Dedifferentiated amniotic fluid mesenchymal stem cell (primary cell): ENCODE measurements at regions not wholly inside any gene's neighbourhood (a gene's known extent, or its start where the extent isn't known, plus 50 kb on each side); places are given as distances from the start of the nearest gene placed in this dataset.
A peak's percentile ranks its signal among the peaks of the same experiment; 100 is the strongest.

ENCODE experiments used
- DNase-seq: peaks from one replicate; pipeline ENCODE4 v3.0.0-alpha.2; 2016; ENCODE audit errors: extremely low spot score

GRCh38 chr6:112717856-112718255 lies 370.7 kb downstream of the RFPL4B start:
- no peak for DNase-seq

- no peak for DNase-seq
Observed at GRCh38 chr6:112725541-112726085, 378.5 kb downstream of the RFPL4B start.

DNA sequence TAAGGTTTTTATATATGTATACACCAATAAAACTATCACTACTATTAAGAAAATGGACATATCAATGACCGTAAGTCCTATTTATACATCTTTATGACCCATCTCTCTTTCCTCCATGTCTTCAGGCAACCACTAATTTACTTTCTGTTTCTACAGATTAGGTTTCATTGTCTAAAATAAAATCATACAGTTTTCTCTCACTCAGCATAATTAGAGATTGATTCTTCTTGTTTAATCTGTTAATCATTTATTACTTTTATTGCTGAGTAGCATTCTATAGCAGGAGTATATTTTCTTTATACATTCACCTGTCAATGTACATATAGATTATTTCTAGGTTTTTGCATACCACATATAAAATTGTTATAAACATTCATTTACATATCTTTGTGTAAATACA lies 388.0 kb downstream of the RFPL4B start:
- DNase-seq, result no peak

GRCh38 chr6:112739766-112740165 lies 392.6 kb downstream of the RFPL4B start:
- no peak for DNase-seq

GRCh38 chr6:112743323-112743722 lies 396.2 kb downstream of the RFPL4B start:
- DNase-seq, result no peak

GRCh38 chr6:112744827-112745226 lies 397.7 kb downstream of the RFPL4B start:
- peak; percentile 34 for DNase-seq

- no peak for DNase-seq
Observed at GRCh38 chr6:112745765-112746164, 398.6 kb downstream of the RFPL4B start.

DNA sequence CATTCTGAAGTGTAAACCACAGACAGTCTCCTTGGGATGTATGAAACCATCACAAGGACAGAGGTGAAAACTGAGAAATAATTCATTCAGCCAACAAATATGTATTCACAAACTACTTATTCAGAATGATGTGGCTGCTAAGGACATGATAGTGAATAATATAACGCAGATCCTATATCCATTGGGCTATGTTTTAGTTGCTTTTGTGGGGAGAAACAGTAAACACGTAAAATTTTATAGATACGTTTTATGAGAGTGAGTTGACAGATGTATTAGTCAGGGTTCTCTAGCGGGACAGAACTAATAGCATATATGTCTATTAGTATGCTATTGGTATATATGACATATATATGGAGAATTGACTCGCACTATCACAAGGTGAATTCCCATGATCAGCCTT lies 402.5 kb downstream of the RFPL4B start:
- no peak for DNase-seq

DNA sequence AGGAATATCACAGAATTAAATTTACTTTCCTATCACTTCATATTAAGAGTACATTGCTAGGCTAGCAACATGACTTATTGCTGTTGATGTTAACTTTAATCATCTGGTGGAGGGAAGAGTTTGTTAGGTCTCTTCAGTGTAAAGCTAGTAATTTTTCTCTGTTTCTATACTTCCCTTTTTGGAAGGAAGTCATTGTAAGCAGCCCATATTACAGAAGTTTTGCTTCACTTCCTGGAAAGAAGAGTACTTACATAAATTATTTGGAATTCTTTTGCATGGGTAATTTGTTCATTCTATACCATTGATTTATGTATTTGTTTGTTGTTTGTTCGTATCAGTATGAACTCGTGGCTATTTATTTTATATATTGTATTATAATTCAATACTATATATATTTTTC lies 405.2 kb downstream of the RFPL4B start:
- no peak for DNase-seq

GRCh38 chr6:112752791-112753190 lies 405.7 kb downstream of the RFPL4B start:
- no peak for DNase-seq

DNA sequence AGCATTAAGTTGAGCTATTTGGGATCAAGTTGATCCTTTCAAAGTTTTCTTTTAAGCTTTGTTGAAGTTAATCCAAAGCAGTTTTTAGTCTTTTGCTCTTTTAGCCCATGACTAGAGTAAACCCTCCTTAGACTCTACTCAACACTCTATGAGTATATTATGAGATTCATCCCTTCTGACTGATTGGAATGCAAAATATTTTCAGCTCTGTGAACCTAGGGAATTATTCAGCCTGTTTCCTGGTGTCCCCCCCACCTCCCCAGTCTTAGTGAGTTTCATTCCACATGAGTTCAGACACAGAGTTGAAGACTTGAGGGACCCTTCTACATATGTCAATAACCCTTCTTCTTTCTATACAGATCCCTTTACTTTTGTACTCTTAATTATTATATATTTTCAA lies 413.7 kb downstream of the RFPL4B start:
- no peak for DNase-seq

DNA sequence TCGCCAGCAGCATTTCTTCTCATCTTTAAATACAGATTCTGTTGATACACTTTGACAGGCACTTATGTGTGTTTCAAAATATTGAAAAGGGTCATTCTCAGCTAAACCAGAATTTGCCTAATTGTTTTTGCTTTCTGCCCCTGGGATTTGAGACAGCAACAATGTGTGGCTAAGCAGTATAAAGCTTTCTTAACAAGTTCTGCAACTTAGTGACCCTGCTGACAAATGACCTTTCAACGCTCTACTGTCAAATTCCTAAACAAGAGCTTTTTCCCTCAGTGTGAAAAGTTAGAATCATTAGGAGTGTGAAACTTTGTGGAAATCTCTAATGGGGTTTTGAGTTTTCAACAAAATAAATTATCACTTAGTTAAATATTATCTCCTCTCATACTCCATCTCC lies 414.6 kb downstream of the RFPL4B start:
- DNase-seq, result no peak

- no peak for DNase-seq
Observed at GRCh38 chr6:112764377-112764776, 417.2 kb downstream of the RFPL4B start.

GRCh38 chr6:112770308-112770707 lies 423.2 kb downstream of the RFPL4B start:
- no peak for DNase-seq

DNA sequence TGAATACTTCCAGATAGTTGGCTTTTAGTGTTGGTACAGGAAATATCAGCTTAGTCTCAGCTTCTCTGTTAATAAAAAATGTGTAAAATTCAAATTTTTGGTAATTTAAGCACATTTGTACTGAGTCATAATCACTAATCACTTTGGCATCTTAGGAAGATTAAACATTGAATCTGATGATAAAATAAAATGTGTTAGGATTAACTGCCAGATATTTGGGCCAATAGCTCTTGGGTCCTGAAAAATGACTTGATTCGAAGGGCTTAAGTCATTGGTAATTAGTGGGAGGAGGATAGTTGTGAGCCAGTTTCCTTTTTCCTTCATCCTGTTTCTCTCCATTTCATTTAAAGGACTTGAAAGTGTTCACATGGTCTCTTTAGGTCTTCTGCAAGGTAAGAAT lies 426.1 kb downstream of the RFPL4B start:
- no peak for DNase-seq

DNA sequence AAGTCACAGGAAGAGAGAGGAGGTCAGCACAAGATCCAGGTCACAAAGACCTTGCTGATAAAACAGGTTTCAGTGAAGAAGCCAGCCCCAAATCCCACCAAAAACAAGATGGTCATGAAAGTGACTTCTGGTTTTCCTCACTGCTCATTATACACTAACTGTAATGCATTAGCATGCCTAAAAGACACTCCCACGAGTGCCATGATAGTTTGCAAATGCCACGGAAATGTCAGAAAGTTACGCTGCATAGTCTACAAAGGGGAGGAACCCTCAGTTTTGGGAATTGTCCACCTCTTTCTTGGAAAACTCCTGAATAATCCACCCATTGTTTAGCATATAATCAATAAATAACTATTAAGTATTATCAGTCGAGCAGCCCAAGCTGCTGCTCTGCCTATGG lies 427.2 kb downstream of the RFPL4B start:
- no peak for DNase-seq

- DNase-seq, result peak; percentile 76
Observed at GRCh38 chr6:112780498-112781096, 433.5 kb downstream of the RFPL4B start.

DNA sequence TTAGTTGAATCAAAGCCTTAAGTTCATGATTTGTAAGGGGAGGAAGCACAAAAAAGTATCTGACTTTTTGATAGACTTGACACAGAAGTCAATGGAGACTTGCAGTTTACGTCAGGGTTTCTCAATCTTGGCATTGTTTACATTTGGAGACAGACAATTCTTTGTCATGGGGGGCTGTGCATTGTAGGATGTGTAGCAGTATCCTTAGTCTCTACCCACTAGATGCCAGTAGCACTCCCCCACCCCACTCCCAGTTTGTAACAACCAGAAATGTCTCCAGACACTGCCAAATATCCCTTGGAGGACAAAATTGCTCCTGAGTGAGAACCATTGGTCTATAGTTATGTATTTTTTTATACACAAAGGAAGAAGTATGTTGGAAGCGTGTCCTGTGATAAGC lies 434.1 kb downstream of the RFPL4B start:
- no peak for DNase-seq

DNA sequence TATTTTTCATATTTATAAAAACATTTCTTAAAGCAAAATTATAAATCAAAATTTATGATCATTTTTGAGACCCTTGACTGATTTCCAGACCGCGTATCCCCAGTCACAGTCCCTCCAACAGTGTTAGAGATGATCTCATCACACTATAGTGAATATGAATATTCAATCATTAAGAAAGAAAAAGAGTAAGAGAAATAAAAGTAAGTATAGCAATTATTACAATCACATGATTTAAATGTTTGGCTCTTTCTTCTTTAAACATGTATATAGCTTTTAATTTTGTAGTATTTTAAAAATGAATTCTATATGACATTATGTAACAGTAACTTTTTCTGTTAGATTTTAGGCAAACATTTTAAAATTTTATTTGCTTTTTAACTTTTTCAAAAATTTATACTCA lies 438.3 kb downstream of the RFPL4B start:
- no peak for DNase-seq

DNA sequence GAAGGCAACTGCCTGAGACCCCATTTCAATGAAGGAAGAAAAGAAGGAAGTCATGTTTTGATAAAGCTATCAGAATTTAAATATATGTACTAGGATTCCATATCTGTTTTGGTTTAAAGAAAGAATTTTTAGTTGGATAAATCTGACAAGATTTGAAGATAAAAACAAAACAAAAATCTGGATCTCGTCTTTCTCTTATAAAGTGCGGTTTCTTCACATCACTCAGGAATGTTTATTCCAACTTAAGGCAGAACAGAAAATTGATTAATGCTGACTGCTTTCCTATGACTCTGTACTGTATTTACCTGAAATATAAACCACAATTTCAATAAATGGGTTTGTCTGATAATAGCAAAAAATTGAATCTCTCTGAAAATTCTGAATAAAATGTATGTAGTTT lies 439.7 kb downstream of the RFPL4B start:
- no peak for DNase-seq

DNA sequence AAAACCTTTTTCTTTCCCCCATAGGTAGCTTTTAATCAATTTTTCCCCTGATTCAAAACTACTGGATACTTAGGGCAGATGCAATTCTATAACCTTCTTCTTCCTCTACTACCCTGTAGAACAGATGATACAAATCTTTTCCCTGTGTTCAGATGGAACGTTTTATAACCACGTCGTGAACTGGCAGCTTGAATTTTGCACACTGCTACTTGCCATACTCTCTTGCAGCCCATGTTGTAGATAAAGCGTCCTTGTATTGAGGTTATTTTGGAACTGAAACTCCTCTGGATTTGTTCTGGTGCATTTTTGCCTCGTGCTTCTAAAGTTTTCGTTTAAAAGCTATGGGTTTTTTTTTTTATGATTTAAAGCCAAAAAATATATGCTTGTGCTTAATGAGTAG lies 440.2 kb downstream of the RFPL4B start:
- no peak for DNase-seq

- DNase-seq, result no peak
Observed at GRCh38 chr6:112795316-112795715, 448.2 kb downstream of the RFPL4B start.

DNA sequence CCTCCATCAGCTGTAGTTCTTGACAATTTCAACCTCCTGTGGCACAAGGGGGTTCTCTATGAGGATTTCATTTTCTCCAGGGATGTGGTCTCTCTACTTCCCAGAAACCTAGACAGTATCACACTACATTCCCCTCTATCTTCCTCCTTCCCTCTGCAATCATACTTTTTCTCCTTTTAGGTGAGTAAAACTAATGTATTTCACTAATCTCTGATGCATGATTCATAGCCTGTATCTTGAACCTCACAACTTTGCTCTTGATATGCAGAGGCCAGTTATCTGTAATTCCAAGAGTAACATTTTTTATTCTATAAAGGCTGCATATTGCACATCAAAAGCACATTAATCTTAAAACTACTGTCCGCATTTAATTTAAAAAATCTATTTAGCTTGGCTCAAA lies 449.6 kb downstream of the RFPL4B start:
- no peak for DNase-seq

DNA sequence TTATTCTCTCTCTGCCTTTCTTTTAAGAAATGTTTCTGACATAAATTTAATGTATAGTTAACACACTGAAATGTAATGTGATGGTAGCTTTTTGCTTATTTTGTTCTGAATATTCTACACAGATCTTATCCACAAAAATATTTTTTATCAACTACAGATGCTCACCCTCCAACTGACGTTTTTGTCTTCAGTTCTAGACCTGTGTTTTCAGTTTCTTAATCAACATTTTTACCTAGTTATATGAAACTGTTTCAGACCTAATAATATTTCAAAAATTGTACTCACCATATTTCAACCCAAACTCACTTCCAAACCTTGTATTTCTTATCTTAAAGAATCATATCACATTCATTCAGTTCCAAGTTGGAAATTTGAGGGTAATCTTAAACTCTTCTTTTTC lies 452.8 kb downstream of the RFPL4B start:
- DNase-seq, result no peak
